Endothelial cell of umbilical vein (primary cell): ENCODE measurements at regions not wholly inside any gene's neighbourhood (a gene's known extent, or its start where the extent isn't known, plus 50 kb on each side); places are given as distances from the start of the nearest gene placed in this dataset.

Source experiments
- BruUV-seq: library from RNA; stranded (reverse); fragments of 400-500 nt; replicated peaks from 2 replicates; lab custom pipeline; 2021; lab: Mats Ljungman, UMichigan
- CTCF ChIA-PET: fragments of 300-600, 350-600 bp; sonication (Branson Sonifier 250); formaldehyde crosslinking; loops from one replicate; lab custom pipeline; 2021; ENCODE audit warnings: antibody characterized with exemption, inconsistent platforms; lab: Charles Lee
- POLR2A ChIA-PET: fragments of 300-600, 350-600 bp; sonication (Branson Sonifier 250); formaldehyde crosslinking; loops from one replicate; lab custom pipeline; 2021; ENCODE audit warnings: antibody characterized with exemption, inconsistent platforms; lab: Charles Lee
- DNase-seq: peaks from one replicate; pipeline ENCODE4 v3.0.0-alpha.2; 2011; ENCODE audit warnings: low read depth, low spot score
- FAIRE-seq: peaks from 2 replicates; lab custom pipeline; 2011; peaks lifted over from hg19 to GRCh38; lab: Jason Lieb, UNC
- H2AFZ ChIP-seq: 2 replicates; pipeline ENCODE4 v1.6.0; 2012; ENCODE audit warnings: low read depth, low read length, control low read depth, inconsistent platforms
- H3K27ac ChIP-seq: 2 replicates; pipeline ENCODE4 v1.5.1; 2011; ENCODE audit warnings: low read depth, mild to moderate bottlenecking, control low read depth, low read length, moderate library complexity; ENCODE audit not compliant: insufficient read depth
- H3K27me3 ChIP-seq, 2 experiments: 2 replicates each; pipeline versions ENCODE4 v1.6.0 to v1.6.1; 2011; ENCODE audit warnings: low read length in 2 of 2, mixed read lengths in 1 of 2; ENCODE audit not compliant: control insufficient read depth in 2 of 2, insufficient read depth in 2 of 2
- H3K36me3 ChIP-seq, 2 experiments: 2 replicates in 1 of 2; 3 replicates in 1 of 2; pipeline ENCODE4 v1.5.1; 2011; ENCODE audit warnings: low read length in 2 of 2, mild to moderate bottlenecking in 1 of 2, moderate library complexity in 1 of 2; ENCODE audit not compliant: control insufficient read depth in 2 of 2, insufficient read depth in 2 of 2; ENCODE audit errors: extremely low read depth in 1 of 2
- H3K4me1 ChIP-seq: 3 replicates; pipeline ENCODE4 v1.5.1; 2011; ENCODE audit warnings: mild to moderate bottlenecking, low read length; ENCODE audit not compliant: control insufficient read depth, insufficient read depth; ENCODE audit errors: extremely low read depth
- H3K4me2 ChIP-seq: 2 replicates; pipeline ENCODE4 v1.6.1; 2011; ENCODE audit warnings: low read length, control low read depth, mixed read lengths; ENCODE audit not compliant: insufficient read depth
- H3K4me3 ChIP-seq, 3 experiments: fragments of 200-600 bp in 1 of 3; sonication (generic), shearing (Covaris generic) in 1 of 3; replicated peaks in 1 of 3; 2 replicates each; pipeline ENCODE4 v1.5.1; 2011 to 2016; ENCODE audit warnings: control low read depth in 3 of 3, low read length in 3 of 3, mild to moderate bottlenecking in 2 of 3, inconsistent platforms in 1 of 3, low read depth in 1 of 3, moderate library complexity in 1 of 3; ENCODE audit not compliant: insufficient read depth in 1 of 3
- H3K79me2 ChIP-seq: 2 replicates; pipeline ENCODE4 v1.6.0; 2012; ENCODE audit warnings: low read length, inconsistent platforms; ENCODE audit not compliant: control insufficient read depth, insufficient read depth
- H3K9ac ChIP-seq: replicated peaks from 2 replicates; pipeline ENCODE3; 2011; ENCODE audit warnings: low read length, control low read depth; ENCODE audit not compliant: insufficient read depth; ENCODE audit errors: extremely low read depth
- H3K9me1 ChIP-seq: replicated peaks from 3 replicates; pipeline ENCODE4 v1.6.0; 2011; ENCODE audit warnings: mild to moderate bottlenecking, low read length; ENCODE audit not compliant: control insufficient read depth, insufficient read depth; ENCODE audit errors: extremely low read depth
- H3K9me3 ChIP-seq: replicated peaks from 2 replicates; pipeline ENCODE4 v1.5.1; 2012; ENCODE audit warnings: low read length, inconsistent platforms; ENCODE audit not compliant: control insufficient read depth, insufficient read depth
- H4K20me1 ChIP-seq: replicated peaks from 2 replicates; pipeline ENCODE3; 2011; ENCODE audit warnings: mild to moderate bottlenecking, low read length; ENCODE audit not compliant: control insufficient read depth, insufficient read depth; ENCODE audit errors: extremely low read depth
- EZH2 ChIP-seq: IDR thresholded peaks from 2 replicates; pipeline ENCODE4 v1.6.1; 2012; ENCODE audit warnings: borderline replicate concordance, low read depth, mild to moderate bottlenecking, moderate library complexity, low read length, inconsistent platforms; ENCODE audit not compliant: severe bottlenecking
- FOS ChIP-seq: IDR thresholded peaks from 2 replicates; pipeline ENCODE4 v1.6.1; 2011; ENCODE audit warnings: mild to moderate bottlenecking, low read length, moderate library complexity, borderline replicate concordance; ENCODE audit not compliant: insufficient read depth
- GATA2 ChIP-seq: IDR thresholded peaks from 2 replicates; pipeline ENCODE4 v1.7.0; 2011; ENCODE audit warnings: low read depth, mild to moderate bottlenecking, moderate library complexity, mixed read lengths, low read length; ENCODE audit not compliant: insufficient read length, insufficient read depth
- JUN ChIP-seq: IDR thresholded peaks from 2 replicates; pipeline ENCODE4 v1.6.1; 2011; ENCODE audit warnings: borderline replicate concordance, low read depth; ENCODE audit not compliant: insufficient read length, insufficient read depth
- MYC ChIP-seq: IDR thresholded peaks from one replicate; pipeline ENCODE4 v1.6.1; 2011; ENCODE audit warnings: mild to moderate bottlenecking, low read depth, low read length
- POLR2A ChIP-seq: IDR thresholded peaks from 2 replicates; pipeline ENCODE4 v1.6.1; 2012; ENCODE audit warnings: low read depth, mild to moderate bottlenecking, control low read depth, low read length
- POLR2AphosphoS5 ChIP-seq: IDR thresholded peaks from 2 replicates; pipeline ENCODE4 v1.6.1; 2012; ENCODE audit warnings: low read depth, mild to moderate bottlenecking, control low read depth, low read length, moderate library complexity; ENCODE audit not compliant: insufficient read depth
- dilution Hi-C: fragments of 300-500 bp; cut with MboI; formaldehyde crosslinking; loops from one replicate; pipeline ENCODE4 v1.15.0; 2019; ENCODE audit warnings: low sequenced_read_pairs; ENCODE audit not compliant: extremely low pct_ligation_motif_present
- intact Hi-C: fragments of 100-400 bp; cut with micrococcal nuclease; formaldehyde crosslinking; loops from one replicate; pipeline ENCODE4 v1.10.0; 2022
- TF ChIP-seq, protein P1 (sequence below): IDR thresholded peaks from 2 replicates; pipeline ENCODE4 v1.6.1; 2011; ENCODE audit not compliant: insufficient read depth, insufficient read length
- TF ChIP-seq, protein P2 (sequence below), 2 donors: IDR thresholded peaks; 1 replicate in 1 of 2; 2 replicates in 1 of 2; pipeline ENCODE4 v1.5.1; 2011; ENCODE audit warnings: low read length in 2 of 2, mild to moderate bottlenecking in 2 of 2, moderate library complexity in 2 of 2, control low read depth in 1 of 2, inconsistent platforms in 1 of 2, low read depth in 1 of 2; ENCODE audit not compliant: insufficient read depth in 1 of 2; ENCODE audit errors: extremely low read depth in 1 of 2

DNA sequence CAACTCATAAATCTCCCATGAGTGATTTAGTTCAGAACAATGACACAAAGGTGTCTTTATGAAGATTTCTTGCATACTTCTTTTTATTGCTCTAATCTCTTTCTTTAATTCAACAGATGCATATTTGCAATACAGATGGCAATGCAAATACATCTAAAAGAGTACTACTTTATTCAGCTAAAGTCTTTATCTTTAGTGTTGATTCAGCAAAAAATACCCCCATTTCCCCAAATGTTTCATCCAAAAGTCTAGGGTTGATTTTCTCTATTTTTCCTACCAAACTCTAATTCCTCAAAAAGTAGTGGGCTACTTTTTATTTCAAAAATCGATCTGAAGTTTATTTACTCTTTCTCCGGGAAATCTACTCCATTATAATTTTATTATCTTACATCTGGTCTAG is 1055.2 kb downstream of the STIM2 start:
- Histone ChIP-seq H2AFZ (no peak overlapping the region), H3K27me3 (no peaks in the 10 kb centered on the region), H3K79me2 (no peaks in the 10 kb centered on the region), H3K4me2 (no peak overlapping the region), H3K27ac (no peak overlapping the region), H3K9me1 (no peaks in the 10 kb centered on the region), H3K4me1 (no peaks in the 10 kb centered on the region), H3K4me3 (no peak overlapping the region), H3K9ac (no peak overlapping the region), H3K9me3 (no peaks in the 10 kb centered on the region), H3K36me3 (no peaks in the 10 kb centered on the region), H4K20me1 (no peaks in the 10 kb centered on the region)
- intact Hi-C loops, result no loop called here
- dilution Hi-C loops, result no loop called here
- ChIA-PET POLR2A (no interaction called here), CTCF (no interaction called here)
- no peak for FAIRE-seq
- no peak for TF ChIP-seq FOS
- no peak for TF ChIP-seq POLR2AphosphoS5
- TF ChIP-seq JUN, result no peak
- TF ChIP-seq POLR2A, result no peak
- TF ChIP-seq, protein P1, sequence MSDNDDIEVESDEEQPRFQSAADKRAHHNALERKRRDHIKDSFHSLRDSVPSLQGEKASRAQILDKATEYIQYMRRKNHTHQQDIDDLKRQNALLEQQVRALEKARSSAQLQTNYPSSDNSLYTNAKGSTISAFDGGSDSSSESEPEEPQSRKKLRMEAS, result no peak
- TF ChIP-seq, protein P2, sequence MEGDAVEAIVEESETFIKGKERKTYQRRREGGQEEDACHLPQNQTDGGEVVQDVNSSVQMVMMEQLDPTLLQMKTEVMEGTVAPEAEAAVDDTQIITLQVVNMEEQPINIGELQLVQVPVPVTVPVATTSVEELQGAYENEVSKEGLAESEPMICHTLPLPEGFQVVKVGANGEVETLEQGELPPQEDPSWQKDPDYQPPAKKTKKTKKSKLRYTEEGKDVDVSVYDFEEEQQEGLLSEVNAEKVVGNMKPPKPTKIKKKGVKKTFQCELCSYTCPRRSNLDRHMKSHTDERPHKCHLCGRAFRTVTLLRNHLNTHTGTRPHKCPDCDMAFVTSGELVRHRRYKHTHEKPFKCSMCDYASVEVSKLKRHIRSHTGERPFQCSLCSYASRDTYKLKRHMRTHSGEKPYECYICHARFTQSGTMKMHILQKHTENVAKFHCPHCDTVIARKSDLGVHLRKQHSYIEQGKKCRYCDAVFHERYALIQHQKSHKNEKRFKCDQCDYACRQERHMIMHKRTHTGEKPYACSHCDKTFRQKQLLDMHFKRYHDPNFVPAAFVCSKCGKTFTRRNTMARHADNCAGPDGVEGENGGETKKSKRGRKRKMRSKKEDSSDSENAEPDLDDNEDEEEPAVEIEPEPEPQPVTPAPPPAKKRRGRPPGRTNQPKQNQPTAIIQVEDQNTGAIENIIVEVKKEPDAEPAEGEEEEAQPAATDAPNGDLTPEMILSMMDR (IDR thresholded peaks at IDR 0.05; ENCODE audit: extremely low read depth in 1 of 2, insufficient read depth in 1 of 2, low read depth in 1 of 2, low read length in 2 of 2), result no peak
- no peak for TF ChIP-seq MYC
- TF ChIP-seq EZH2, result no peak
- TF ChIP-seq GATA2, result no peak
- BruUV-seq, result no TSS peak
- no peak for DNase-seq
